ENCODE measurements at regions not wholly inside any gene's neighbourhood (a gene's known extent, or its start where the extent isn't known, plus 50 kb on each side); places are given as distances from the start of the nearest gene placed in this dataset.

- DNase-seq (ENCODE audit: low spot score), result no peak
- TF ChIP-seq, protein P1, sequence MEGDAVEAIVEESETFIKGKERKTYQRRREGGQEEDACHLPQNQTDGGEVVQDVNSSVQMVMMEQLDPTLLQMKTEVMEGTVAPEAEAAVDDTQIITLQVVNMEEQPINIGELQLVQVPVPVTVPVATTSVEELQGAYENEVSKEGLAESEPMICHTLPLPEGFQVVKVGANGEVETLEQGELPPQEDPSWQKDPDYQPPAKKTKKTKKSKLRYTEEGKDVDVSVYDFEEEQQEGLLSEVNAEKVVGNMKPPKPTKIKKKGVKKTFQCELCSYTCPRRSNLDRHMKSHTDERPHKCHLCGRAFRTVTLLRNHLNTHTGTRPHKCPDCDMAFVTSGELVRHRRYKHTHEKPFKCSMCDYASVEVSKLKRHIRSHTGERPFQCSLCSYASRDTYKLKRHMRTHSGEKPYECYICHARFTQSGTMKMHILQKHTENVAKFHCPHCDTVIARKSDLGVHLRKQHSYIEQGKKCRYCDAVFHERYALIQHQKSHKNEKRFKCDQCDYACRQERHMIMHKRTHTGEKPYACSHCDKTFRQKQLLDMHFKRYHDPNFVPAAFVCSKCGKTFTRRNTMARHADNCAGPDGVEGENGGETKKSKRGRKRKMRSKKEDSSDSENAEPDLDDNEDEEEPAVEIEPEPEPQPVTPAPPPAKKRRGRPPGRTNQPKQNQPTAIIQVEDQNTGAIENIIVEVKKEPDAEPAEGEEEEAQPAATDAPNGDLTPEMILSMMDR (IDR thresholded peaks at IDR 0.05; ENCODE audit: borderline replicate concordance, control extremely low read depth, extremely low read depth, insufficient read depth, missing control alignments), result no peak
- in situ Hi-C loops (cut with MboI; ENCODE audit: low sequenced_read_pairs, unreplicated experiment), result no loop called here
Measured at GRCh38 chr12:32024884-32025592, 65.8 kb downstream of the RESF1 start.

DNA sequence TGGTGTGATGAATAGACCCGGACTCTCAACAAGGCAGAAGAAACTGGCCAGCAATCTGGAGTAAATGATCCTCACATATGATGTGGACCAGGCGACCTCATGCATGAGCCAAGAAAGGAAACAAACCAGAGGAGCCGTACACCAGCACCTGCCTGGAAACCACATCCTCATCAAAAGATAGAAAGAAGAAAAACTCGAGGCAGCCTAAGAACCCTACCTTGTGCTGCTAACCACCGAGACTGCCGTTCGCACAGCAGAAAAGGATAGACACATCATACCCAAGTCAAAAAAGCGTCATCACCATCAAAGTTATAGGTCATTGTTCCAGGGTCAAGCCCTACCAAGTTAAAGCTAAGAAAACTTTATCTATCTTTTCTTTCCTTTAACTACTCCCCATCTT, 66.7 kb downstream of the RESF1 start:
- DNase-seq (ENCODE audit: low spot score), result no peak
- in situ Hi-C loops (cut with MboI; ENCODE audit: low sequenced_read_pairs, unreplicated experiment), result no loop called here
- TF ChIP-seq, protein P1 (IDR thresholded peaks at IDR 0.05; ENCODE audit: borderline replicate concordance, control extremely low read depth, extremely low read depth, insufficient read depth, missing control alignments), result no peak

GRCh38 chr12:32027684-32028365, 68.6 kb downstream of the RESF1 start:
- TF ChIP-seq, protein P1 (IDR thresholded peaks at IDR 0.05; ENCODE audit: borderline replicate concordance, control extremely low read depth, extremely low read depth, insufficient read depth, missing control alignments), result no peak
- DNase-seq (ENCODE audit: low spot score), result no peak
- in situ Hi-C loops (cut with MboI; ENCODE audit: low sequenced_read_pairs, unreplicated experiment), result no loop called here

GRCh38 chr12:32030151-32030550, 70.9 kb downstream of the RESF1 start:
- DNase-seq (ENCODE audit: low spot score), result no peak
- in situ Hi-C loops (cut with MboI; ENCODE audit: low sequenced_read_pairs, unreplicated experiment), result no loop called here

GRCh38 chr12:32030676-32031075, 71.5 kb downstream of the RESF1 start:
- TF ChIP-seq, protein P1 (IDR thresholded peaks at IDR 0.05; ENCODE audit: borderline replicate concordance, control extremely low read depth, extremely low read depth, insufficient read depth, missing control alignments), result no peak
- no peak for DNase-seq (ENCODE audit: low spot score)
- in situ Hi-C loops (cut with MboI; ENCODE audit: low sequenced_read_pairs, unreplicated experiment), result no loop called here

More at GRCh38 chr12:32030151-32030550, 70.9 kb downstream of the RESF1 start:
- TF ChIP-seq, protein P1 (IDR thresholded peaks at IDR 0.05; ENCODE audit: borderline replicate concordance, control extremely low read depth, extremely low read depth, insufficient read depth, missing control alignments), result no peak

GRCh38 chr12:32031109-32031508, 71.9 kb downstream of the RESF1 start:
- TF ChIP-seq, protein P1 (IDR thresholded peaks at IDR 0.05; ENCODE audit: borderline replicate concordance, control extremely low read depth, extremely low read depth, insufficient read depth, missing control alignments), result no peak
- DNase-seq (ENCODE audit: low spot score), result no peak
- in situ Hi-C loops (cut with MboI; ENCODE audit: low sequenced_read_pairs, unreplicated experiment), result no loop called here
